ENCODE measurements at regions not wholly inside any gene's neighbourhood (a gene's known extent, or its start where the extent isn't known, plus 50 kb on each side); places are given as distances from the start of the nearest gene placed in this dataset.

DNA sequence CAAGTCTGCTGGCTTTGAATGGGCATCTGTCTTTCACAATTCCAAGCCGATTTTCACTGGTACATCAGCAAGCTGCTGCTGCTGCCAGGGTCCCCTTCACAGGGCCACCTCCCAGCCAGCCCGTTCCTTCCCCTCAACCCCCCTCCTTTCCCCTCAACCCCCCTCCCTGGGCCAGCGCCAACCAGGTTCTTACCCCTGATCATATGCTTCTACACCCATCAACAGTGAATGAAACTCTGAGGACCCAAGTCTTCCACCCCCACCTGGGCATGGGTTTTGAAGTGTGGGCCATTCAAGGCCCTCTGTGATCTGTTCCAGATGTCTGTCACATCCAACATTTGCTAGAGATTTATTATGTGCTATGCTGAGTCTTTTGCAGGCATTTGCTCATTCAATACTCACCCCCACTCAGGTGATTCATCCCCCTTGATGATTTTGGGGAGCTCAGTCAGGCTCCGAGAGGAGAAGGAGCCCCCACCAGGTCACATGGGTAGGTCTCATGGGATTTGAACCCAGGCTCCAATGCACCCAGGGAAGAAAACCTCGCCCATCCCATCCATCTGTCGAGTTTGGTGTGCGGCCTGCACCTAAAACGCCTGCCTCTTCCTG is 52.7 kb upstream of the FOXK1 start:
- TF ChIP-seq, protein P1, sequence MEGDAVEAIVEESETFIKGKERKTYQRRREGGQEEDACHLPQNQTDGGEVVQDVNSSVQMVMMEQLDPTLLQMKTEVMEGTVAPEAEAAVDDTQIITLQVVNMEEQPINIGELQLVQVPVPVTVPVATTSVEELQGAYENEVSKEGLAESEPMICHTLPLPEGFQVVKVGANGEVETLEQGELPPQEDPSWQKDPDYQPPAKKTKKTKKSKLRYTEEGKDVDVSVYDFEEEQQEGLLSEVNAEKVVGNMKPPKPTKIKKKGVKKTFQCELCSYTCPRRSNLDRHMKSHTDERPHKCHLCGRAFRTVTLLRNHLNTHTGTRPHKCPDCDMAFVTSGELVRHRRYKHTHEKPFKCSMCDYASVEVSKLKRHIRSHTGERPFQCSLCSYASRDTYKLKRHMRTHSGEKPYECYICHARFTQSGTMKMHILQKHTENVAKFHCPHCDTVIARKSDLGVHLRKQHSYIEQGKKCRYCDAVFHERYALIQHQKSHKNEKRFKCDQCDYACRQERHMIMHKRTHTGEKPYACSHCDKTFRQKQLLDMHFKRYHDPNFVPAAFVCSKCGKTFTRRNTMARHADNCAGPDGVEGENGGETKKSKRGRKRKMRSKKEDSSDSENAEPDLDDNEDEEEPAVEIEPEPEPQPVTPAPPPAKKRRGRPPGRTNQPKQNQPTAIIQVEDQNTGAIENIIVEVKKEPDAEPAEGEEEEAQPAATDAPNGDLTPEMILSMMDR (IDR thresholded peaks at IDR 0.05; ENCODE audit: low read depth, low read length), result no peak
- TF ChIP-seq POLR2A (IDR thresholded peaks at IDR 0.05; ENCODE audit: extremely low read depth, insufficient read length) (no peak), MYC (IDR thresholded peaks at IDR 0.05; ENCODE audit: low read depth, low read length) (no peak)
- TF ChIP-seq, protein P2, sequence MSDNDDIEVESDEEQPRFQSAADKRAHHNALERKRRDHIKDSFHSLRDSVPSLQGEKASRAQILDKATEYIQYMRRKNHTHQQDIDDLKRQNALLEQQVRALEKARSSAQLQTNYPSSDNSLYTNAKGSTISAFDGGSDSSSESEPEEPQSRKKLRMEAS (IDR thresholded peaks at IDR 0.05; ENCODE audit: low read depth, low read length), result no peak

Data from NB4 (cell line).